Keratinocyte (primary cell): ENCODE measurements at regions not wholly inside any gene's neighbourhood (a gene's known extent, or its start where the extent isn't known, plus 50 kb on each side); places are given as distances from the start of the nearest gene placed in this dataset.

Experiments used
- CTCF ChIP-seq, 3 experiments: IDR thresholded peaks in 1 of 3; conservative IDR thresholded peaks in 1 of 3; optimal IDR thresholded peaks in 1 of 3; 2 replicates in 2 of 3; 3 replicates in 1 of 3; pipeline versions ENCODE3 to v1.5.1; 2011; ENCODE audit warnings: low read length in 3 of 3, mild to moderate bottlenecking in 3 of 3, moderate library complexity in 2 of 3, control low read depth in 1 of 3, inconsistent platforms in 1 of 3; ENCODE audit not compliant: insufficient read depth in 2 of 3; ENCODE audit errors: extremely low read depth in 1 of 3
- EZH2 ChIP-seq: IDR thresholded peaks from one replicate; pipeline ENCODE4 v1.6.1; 2012; ENCODE audit warnings: inconsistent platforms, mild to moderate bottlenecking, low read length, moderate library complexity

GRCh38 chr16:77057161-77057774, 133.7 kb upstream of the MON1B start:
- TF ChIP-seq CTCF (optimal IDR thresholded peaks at IDR 0.05 in 1 of 3, IDR thresholded peaks at IDR 0.05 in 1 of 3, conservative IDR thresholded peaks at IDR 0.05 in 1 of 3; ENCODE audit: extremely low read depth in 1 of 3, insufficient read depth in 2 of 3, low read length in 3 of 3) (no peak), EZH2 (no peak)
